GM19238 (cell line): ENCODE measurements at regions not wholly inside any gene's neighbourhood (a gene's known extent, or its start where the extent isn't known, plus 50 kb on each side); places are given as distances from the start of the nearest gene placed in this dataset.
"Not testable (repeated sequence)": the region's sequence is repeated elsewhere in the genome, so short reads cannot be mapped to it uniquely, and the experiment has no call there.

Experiments
- DNase-seq: peaks from one replicate; pipeline ENCODE4 v3.0.0; 2011; ENCODE audit warnings: low spot score; ENCODE audit not compliant: insufficient read length

DNA sequence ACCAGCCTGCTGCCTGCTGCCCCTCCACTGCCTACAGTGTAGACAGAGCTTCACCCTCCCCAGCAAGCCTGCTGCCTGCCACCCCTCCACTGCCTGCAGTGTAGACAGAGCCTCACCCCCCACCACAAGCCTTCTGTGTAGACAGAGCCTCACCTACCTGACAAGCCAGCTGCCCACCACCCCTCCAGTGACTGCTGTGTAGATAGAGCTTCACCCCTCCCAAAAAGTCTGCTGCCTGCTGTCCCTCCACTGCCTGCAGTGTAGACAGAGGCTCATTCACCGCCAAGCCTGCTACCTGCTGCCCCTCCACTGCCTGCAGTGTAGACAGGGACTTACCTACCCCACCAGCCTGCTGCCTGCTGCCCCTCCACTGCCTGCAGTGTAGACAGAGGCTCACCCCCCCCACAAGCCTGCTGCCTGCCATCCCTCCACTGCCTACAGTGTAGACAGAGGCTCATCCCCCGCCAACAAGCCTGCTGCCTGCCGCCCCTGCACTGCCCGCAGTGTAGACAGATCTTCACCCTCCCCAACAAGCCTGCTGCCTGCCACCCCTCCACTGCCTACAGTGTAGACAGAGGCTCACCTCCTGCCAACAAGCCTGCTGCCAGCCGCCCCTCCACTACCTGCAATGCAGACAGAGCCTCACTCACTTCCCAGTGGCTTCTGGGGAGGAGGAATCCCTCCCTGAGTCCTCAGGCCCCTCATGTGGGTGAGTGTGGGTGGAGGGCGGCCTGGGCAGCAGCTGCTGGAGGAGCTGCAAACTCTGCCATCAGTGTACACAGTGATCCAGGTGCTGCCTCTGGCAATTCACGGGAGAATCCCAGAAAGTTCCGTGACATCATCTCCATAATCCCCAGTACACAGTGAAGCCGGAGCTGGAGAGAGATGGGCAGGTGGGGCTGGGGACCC, 140.9 kb downstream of the DLL1 start:
- no peak for DNase-seq

GRCh38 chr6:170148709-170149470, 142.0 kb downstream of the DLL1 start:
- DNase-seq = no peak

DNA sequence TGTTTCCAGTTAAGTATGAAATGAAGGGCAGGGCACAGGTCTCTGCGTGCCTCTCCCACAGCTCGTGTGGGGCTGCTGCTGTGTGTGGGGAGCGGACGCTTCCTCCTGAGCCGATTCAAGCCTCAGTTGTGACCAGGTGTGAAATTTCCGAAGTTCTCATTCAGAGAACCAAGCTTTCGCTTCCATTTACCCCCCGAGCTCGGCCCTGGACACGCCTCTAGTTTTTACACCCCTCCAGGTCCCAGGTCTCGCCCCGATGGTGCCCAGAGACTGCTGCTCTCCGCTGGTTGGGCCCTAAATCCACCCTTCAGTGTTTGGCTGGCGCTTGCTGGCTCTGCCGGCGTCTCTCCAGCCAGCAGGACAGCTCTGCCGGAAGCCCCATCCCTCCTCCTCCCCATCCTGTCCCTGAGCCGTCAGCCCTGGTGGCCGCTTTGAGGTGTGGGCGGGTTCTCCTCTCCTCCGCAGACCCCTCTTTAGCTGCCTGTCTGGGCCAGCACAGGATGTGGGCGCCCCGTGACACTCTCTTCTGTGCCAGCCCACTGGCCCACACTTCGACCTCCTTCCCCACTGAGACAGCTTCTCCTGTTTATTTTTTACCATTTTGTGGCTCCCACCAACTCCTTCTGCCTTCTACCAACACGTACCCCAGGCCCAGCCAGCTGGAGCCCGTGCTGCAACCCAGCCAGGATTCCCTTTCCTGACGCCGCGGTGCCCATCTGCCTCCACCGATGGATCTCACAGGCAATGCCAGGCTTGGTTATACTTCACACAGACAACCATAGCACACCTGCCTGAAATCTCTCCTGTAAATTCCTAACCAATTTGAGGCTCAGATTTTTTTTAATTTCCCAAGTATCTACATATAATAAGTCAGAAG, 142.8 kb downstream of the DLL1 start:
- no peak for DNase-seq

GRCh38 chr6:170147056-170147787, 143.7 kb downstream of the DLL1 start:
- no peak for DNase-seq

- no peak for DNase-seq
These were observed 144.2 kb downstream of the DLL1 start for GRCh38 chr6:170146640-170147039.

GRCh38 chr6:170146131-170146530, 144.7 kb downstream of the DLL1 start:
- DNase-seq = not testable (repeated sequence)

GRCh38 chr6:170145716-170146115, 145.2 kb downstream of the DLL1 start:
- DNase-seq = not testable (repeated sequence)

GRCh38 chr6:170145272-170145592, 145.6 kb downstream of the DLL1 start:
- DNase-seq = no peak

- no peak for DNase-seq
These were observed 146.2 kb downstream of the DLL1 start for GRCh38 chr6:170144571-170145271.

DNA sequence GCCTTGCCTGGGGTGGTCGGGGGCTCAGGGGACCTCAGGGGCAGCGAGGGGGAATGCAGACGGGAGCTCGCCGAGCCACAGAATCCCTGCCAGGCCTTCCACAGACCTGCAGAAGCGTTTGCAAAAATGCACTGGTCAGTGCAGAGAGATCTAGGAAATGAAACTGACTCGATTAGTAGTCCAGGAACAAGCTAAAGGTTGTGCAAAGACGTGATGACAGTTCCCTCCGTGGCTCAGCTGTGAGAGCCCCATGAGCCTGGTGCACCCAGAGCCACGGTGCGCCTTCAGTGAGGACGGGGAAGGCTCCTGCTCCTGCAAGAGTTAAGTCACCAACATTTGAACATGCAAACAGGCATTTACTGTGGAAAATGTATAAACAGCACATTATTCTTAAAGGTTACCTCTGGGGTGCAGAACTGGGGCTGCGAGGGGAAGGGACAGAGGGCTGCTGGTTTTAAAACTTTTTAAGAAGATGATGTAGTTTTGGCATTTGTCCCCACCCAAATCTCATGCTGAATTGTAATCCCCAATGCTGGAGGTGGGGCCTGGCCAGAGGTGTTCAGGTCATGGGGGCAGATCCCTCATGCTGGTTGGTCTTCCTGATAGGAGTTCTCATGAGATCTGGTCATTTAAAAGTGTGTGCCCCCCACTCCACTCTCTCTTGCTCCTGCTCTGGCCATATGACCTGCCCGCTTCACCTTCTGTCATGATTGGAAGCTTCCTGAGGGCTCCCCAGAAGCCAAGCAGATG, 147.3 kb downstream of the DLL1 start:
- no peak for DNase-seq

DNA sequence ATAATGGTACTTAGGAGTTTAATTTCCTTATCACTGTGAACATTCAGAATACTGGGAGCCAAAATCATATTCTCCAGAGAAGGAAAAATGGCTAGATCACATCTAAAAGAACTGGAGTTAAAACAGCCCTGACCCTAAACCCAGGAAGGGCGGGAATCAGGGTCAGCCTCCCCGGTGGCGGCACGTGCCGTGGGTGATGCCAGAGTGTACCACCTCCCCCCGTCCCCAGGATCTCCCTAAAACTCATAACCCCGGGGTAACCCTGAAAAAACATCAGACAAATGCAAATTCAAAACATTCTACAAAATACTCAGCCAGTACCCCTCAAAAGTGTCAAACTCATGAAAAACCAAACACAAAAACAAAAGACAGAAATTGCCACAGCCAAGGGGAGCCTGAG, 148.3 kb downstream of the DLL1 start:
- DNase-seq = no peak

- not testable (repeated sequence) for DNase-seq
These were observed 149.8 kb downstream of the DLL1 start for GRCh38 chr6:170141061-170141460.

DNA sequence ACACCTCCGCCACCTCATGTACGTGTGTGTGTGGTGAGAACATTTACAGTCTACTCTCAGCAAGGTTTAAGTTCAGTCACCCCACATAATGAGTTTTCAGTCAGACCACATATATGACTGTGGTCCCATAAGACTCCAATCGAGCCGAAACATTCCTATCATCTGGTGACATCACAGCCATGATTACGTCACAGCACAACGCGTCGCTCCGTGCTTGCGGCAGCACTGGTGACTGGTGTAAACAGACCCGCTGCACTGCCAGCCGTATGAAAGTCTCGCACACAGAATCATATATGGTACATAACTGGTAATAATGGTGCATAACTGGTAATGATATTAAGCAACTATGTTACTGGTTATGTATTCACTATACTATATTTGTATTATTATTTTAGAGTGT, 150.7 kb downstream of the DLL1 start:
- DNase-seq = no peak

DNA sequence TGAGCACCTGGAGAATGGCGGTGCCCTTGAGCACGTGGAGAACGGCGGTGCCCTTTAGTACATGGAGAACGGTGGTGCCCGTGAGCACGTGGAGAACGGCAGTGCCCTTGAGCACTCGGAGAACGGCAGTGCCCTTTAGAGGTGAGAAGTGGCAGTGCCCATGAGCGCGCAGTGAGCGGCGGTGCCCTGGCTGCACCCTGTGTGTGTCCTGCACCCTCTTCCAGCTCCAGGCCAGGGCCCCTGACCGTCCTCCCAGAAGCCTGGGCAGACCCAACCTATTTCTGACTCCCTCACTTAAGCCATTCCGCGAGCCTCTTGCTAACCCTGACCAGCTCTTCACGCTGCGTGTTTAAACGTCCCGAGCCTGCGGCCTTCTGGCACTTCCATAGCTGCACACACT, 151.3 kb downstream of the DLL1 start:
- DNase-seq = no peak

GRCh38 chr6:170139046-170139445, 151.8 kb downstream of the DLL1 start:
- DNase-seq = not testable (repeated sequence)

DNA sequence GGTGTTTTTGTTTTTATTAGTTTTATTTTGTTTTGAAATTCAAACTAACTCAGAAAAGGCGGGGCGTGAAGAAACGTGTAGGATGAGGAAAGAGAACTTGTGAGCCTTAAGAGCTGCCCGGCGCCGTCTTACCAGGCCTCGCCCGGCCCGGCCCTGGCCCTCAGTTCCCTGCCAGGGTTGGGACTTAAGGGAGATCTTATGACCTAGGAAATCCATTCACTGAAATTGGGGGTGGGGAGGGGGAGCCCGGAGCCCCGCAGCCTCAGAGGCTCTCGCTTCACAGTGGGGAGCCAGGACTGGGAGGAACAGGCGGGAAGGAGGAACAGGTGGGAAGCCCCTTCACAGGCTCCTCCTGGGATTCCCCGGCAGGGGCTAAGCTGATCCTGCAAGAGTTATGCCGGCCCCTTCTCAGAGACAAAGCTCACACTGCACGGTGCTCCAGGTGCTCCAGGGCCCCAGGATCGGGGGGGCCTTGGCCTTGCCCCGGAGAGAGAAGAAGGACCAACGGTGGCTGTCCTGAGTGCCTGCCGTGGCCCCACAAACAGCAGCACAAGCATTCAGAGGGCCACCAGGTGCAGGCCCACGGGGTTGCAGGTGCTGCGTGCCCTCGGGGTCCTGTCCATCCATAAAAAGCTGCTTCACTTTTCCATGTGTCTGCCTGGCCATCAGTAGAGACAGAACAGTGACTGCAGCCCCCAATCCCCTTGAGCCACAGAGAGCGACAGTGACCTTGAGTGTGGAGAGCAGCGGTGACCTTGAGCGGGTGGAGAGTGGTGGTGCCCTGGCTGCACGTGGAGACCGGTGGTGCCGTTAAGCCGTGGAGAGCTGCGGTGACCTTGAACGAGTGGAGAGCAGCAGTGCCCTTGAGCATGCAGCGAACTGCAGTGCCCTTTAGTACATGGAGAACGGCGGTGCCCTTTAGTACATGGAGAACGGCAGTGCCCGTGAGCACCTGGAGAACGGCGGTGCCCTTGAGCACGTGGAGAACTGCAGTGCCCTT, 152.7 kb downstream of the DLL1 start:
- no peak for DNase-seq

- no peak for DNase-seq
These were observed 153.5 kb downstream of the DLL1 start for GRCh38 chr6:170137176-170137891.
